Lung microvascular endothelial cell (primary cell): ENCODE measurements at regions not wholly inside any gene's neighbourhood (a gene's known extent, or its start where the extent isn't known, plus 50 kb on each side); places are given as distances from the start of the nearest gene placed in this dataset.

Experiments used
- DNase-seq, 2 donors: peaks; one replicate each; pipeline versions ENCODE4 v3.0.0 to v3.0.0-alpha.2; 2010; ENCODE audit warnings: low read depth in 2 of 2

GRCh38 chr11:91819777-91820176, 404.8 kb upstream of the FAT3 start:
- no peak for DNase-seq

GRCh38 chr11:91819195-91819594, 405.4 kb upstream of the FAT3 start:
- DNase-seq, result no peak

GRCh38 chr11:91817996-91818395, 406.6 kb upstream of the FAT3 start:
- no peak for DNase-seq

- DNase-seq, result no peak
Observed at GRCh38 chr11:91813263-91813662, 411.4 kb upstream of the FAT3 start.

GRCh38 chr11:91810871-91811270, 413.7 kb upstream of the FAT3 start:
- no peak for DNase-seq

- no peak for DNase-seq
Observed at GRCh38 chr11:91805293-91805692, 419.3 kb upstream of the FAT3 start.

- no peak for DNase-seq
Observed at GRCh38 chr11:91804042-91804441, 420.6 kb upstream of the FAT3 start.

GRCh38 chr11:91802475-91802874, 422.1 kb upstream of the FAT3 start:
- DNase-seq, result no peak

- no peak for DNase-seq
Observed at GRCh38 chr11:91800208-91800914, 424.3 kb upstream of the FAT3 start.

- DNase-seq, result no peak
Observed at GRCh38 chr11:91798240-91798639, 426.4 kb upstream of the FAT3 start.

- no peak for DNase-seq
Observed at GRCh38 chr11:91796999-91797398, 427.6 kb upstream of the FAT3 start.

GRCh38 chr11:91795139-91795887, 429.3 kb upstream of the FAT3 start:
- DNase-seq, result no peak

- DNase-seq, result no peak
Observed at GRCh38 chr11:91794146-91794545, 430.5 kb upstream of the FAT3 start.

- no peak for DNase-seq
Observed at GRCh38 chr11:91792779-91793262, 431.8 kb upstream of the FAT3 start.

- DNase-seq, result no peak
Observed at GRCh38 chr11:91791171-91791468, 433.5 kb upstream of the FAT3 start.

- DNase-seq, result no peak
Observed at GRCh38 chr11:91790346-91791170, 434.1 kb upstream of the FAT3 start.

GRCh38 chr11:91788764-91789163, 435.9 kb upstream of the FAT3 start:
- DNase-seq, result no peak

GRCh38 chr11:91786097-91786496, 438.5 kb upstream of the FAT3 start:
- DNase-seq, result no peak

- no peak for DNase-seq
Observed at GRCh38 chr11:91783173-91783572, 441.4 kb upstream of the FAT3 start.

- DNase-seq, result no peak
Observed at GRCh38 chr11:91778758-91779157, 445.9 kb upstream of the FAT3 start.

- no peak for DNase-seq
Observed at GRCh38 chr11:91776655-91777054, 448.0 kb upstream of the FAT3 start.

- no peak for DNase-seq
Observed at GRCh38 chr11:91773090-91773489, 451.5 kb upstream of the FAT3 start.
